GM21360 (cell line): ENCODE measurements at regions not wholly inside any gene's neighbourhood (a gene's known extent, or its start where the extent isn't known, plus 50 kb on each side); places are given as distances from the start of the nearest gene placed in this dataset.

Source experiments
- ATAC-seq: cut with Tn5 transposase; IDR thresholded peaks from one replicate; pipeline ENCODE4 v1.9.1; 2021; ENCODE audit warnings: mild to moderate bottlenecking, moderate library complexity; ENCODE audit not compliant: unreplicated experiment

DNA sequence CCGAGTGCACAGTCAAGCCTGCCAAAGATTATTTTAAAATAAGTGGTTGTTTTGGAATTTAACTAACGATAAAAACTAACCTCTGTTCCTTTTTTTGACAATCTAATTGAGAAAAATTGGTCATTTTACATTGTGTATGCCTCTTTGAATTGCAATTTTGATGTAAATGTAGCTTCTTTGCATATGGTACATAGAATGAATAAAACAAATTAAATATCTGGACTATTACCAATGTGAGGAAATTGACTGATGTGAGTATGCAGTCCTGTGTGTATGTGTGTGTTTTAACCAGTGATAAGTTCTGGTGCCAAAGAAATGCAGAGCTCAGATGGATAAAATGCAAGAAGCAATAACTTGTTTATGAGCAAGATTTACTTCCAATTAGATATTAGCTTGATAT, 281.3 kb upstream of the ZP4 start:
- ATAC-seq = no peak

- no peak for ATAC-seq
These were observed 271.2 kb upstream of the ZP4 start for GRCh38 chr1:238161955-238162354.

- ATAC-seq = no peak
These were observed 263.2 kb upstream of the ZP4 start for GRCh38 chr1:238153939-238154338.

GRCh38 chr1:238153253-238153652, 262.5 kb upstream of the ZP4 start:
- no peak for ATAC-seq

DNA sequence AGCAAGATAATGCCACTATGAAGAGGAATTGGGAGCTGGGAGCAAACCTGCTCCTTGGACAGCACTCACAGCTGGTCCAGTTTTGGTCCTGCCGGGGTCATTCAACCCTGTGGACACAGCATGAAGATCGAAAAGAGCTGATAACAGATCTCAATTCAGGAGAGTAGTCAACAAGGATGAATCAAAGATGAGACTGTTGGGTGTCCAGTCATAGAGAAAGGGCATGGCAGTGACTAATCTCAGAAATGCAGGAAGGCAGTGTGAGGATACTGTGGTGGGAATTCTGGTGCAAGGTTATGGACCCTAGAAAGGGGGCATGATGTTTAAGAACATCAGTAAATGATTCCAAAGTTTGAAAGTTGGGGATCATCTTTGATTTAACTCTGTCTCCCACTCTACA, 261.4 kb upstream of the ZP4 start:
- ATAC-seq = no peak

DNA sequence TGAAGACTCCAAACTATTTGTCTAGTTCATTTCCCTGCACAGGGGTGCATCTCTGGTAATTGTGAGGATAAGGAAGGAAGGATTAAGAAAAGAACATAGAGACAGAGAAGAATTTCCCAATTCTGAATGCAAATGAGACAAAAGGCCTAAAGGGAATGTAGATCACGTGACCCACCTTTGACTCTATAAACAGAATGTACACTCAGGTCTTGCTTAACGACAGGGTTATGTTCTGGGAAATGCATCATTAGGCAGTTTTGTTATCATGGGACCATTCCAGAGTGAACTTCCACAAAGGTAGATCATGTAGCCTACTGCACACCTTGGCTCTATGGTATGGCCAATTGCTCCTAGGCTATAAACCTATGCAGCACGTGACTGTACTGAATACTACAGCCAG, 252.3 kb upstream of the ZP4 start:
- ATAC-seq = no peak

DNA sequence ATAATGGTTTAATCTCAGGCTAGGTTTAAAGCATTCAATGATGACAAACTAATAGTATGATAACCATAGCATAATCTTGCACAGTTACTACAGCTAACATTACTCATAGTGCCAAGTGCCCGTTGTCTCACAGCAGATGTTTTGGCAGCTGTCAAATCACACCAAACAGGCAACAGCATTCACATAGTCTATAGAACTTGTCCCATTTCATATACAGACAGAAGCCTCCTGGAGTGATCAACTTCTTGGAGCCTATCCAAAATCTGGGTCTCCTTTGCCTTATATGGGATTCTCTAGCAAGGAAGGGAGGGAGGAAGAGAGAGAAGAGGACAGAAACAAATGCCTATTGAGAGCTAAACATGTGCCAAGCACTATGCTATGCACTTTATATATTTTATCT, 250.6 kb upstream of the ZP4 start:
- ATAC-seq = no peak

- ATAC-seq = no peak
These were observed 249.0 kb upstream of the ZP4 start for GRCh38 chr1:238139713-238140112.

DNA sequence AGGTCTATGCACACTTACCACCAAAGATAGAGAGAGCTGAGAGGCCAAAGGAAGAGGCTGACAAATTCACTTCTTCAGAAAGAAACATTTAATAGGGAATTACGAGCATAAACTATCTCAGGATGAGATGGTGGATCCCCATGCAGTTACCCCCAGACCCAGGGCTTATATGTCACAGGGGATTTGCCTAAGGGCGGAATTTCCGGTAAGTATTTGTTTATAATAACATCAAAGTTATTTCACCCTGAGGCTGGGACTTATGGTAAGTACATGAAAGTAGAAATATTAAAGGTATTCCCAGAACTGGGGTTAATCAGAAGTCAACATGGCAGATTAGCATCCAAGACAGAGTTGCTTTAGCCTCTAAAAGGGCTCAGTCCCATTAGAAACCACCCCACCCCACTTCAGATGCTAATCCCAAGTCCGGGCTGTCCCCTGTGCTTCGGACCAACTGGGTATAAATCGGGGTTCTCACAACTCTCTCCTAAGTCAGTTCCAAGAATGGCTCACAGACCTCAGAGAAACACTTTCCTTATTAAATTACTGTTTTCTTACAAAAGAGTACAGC, 247.4 kb upstream of the ZP4 start:
- ATAC-seq = no peak

DNA sequence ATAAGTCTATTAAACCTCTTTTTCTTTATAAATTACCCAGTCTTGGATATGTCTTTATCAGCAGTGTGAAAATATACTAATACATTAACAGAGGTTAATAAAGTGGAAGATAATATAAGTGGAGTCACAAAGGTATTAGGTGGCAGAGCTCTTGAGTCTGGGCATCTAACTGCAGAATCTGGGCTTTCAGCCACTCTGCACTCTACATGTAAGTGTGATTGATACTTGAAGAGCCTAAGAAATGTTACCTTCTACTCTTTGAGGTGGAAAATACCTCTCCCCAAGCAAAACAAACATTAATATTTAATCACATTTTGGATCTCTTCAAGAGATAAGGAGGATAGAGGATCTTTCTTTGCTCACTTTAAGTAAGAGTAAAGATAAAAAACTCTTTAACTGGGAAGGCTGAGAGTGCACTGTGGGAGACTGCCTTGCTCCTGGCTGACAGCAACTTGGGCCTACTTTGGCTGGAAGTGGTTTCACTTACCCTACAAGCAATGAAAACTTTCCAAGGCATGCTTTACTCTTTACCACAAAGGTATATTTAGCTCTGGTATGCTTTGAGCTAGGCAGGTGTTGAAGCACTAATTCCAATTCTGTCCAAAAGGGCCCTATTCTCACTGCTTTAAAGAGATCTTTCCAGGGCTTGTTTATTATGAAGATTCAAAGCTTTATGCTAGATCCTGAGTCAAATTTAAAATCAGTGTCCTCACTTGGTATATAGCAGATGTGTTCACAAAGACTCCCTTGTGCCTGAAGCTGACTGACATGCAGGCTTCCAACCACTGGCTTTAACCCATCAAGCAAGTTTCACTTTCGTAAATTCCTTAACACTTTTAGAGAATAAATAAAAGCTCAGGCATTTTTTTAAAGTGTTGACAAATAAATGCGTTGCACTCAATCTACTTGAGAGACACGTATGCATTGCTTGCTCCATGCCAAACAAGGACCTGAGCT, 245.3 kb upstream of the ZP4 start:
- no peak for ATAC-seq

DNA sequence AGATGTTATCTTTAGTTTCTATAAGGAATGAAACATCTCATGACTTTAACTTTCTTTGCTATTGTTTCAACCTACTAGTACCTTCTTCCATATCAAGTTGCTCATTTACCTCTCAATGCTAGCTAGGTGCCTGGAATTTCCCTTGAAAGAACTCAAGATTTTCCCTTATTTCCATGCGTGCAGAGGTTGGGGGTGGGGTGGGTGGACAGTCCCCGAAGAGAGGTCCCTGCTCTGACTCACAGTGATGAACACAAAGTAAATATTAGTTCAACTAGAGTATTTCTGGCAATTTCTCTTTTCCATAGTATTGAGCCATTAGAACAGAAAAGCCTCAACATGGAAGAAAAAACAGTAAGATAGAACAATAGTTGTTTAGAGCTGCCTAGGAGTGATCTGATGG, 239.0 kb upstream of the ZP4 start:
- no peak for ATAC-seq

DNA sequence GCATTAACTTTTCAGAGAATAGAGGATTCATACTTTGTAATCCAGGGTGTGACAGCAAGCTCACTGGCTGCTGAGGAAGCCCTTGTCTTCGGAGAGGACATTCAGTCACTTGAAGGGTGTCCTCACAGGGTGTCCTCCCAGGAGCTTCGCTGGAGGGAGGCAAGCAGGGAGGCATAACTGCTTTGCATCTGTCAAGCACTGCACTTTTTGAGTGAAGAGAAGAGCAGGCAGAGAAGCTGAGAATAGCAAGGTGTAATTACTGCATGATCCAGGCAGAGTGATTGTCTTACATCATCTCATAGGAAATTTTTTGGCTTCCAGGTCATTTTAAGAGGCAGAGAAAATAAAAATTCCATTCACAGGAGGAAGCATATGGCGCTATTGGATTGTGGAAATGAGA, 232.5 kb upstream of the ZP4 start:
- ATAC-seq = no peak

- no peak for ATAC-seq
These were observed 229.1 kb upstream of the ZP4 start for GRCh38 chr1:238119861-238120260.

DNA sequence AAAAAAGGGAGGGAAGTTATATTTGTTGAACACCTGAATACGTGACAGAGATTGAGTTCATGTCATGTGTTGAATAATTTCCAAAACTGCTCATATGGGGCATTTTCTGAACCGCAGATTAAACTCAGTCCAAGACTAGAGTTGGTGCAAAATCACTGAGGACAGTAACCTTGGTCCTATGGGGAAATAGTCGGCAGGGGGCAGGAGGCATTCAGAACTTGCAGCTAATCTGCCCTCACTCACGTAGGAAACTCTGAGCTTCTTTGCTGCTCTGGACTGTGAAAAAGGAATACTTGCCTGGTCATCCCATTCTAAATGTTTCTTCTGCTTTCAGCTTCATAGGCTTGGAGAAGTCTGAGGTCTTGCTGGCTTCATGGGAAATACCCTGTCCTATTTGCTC, 228.3 kb upstream of the ZP4 start:
- ATAC-seq = no peak

- no peak for ATAC-seq
These were observed 225.1 kb upstream of the ZP4 start for GRCh38 chr1:238115852-238116251.

- ATAC-seq = no peak
These were observed 222.4 kb upstream of the ZP4 start for GRCh38 chr1:238112952-238113621.

- no peak for ATAC-seq
These were observed 220.8 kb upstream of the ZP4 start for GRCh38 chr1:238111516-238111915.

- ATAC-seq = no peak
These were observed 220.4 kb upstream of the ZP4 start for GRCh38 chr1:238111081-238111480.

DNA sequence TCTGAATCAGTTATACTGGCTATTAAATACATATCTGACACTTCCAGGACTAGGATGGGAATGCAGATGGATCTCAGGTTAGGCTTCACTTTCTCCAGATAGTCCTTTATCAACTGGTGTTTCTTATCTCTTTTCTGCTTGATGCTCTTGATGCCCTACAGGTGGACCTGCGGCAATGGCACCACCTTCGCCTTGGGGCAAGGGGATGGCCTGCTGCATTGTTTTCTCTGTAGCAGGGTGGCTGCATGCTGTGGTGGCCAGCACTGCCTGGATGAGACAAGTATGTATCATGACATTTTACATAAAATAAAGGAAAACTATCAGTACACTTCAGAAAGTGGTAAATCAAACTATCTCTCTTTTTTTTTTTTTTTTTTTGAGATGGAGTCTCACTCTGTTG, 217.7 kb upstream of the ZP4 start:
- ATAC-seq = no peak

DNA sequence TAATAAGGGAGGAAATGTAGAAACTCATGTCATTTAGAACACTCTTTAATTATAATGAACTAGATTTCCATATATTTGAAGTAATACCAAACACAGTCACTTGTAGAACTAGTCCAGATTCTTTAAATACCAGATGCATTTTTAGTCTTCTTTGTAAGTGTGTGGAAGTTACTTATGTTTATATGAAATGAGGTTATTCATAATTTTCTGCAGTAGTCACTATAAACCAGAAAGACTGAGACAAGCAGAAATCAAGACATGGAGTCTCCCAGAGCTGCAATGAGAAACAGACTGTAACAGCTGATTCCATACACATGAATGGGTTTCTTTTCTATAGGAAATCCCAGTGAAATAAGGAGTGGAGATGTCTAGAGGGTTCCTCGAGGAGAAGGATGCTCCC, 216.6 kb upstream of the ZP4 start:
- no peak for ATAC-seq

DNA sequence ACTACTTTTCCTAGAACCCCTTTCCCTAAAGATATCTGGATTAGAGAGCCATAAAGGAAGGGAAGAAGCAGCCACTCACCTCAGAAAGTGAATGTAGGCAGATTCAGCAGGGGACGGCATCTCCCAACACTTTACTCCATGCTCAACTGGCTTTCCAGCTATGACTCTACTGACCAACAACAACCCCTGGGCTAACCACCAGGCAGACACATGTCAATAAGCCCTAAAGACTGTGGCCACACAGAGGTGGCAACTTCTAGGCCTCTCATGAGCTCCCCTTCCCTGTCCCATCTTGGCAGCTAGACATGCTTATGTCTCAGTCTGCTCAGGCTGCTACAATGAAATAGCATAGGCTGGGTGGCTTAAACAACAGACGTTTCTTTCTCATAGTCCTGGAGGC, 214.0 kb upstream of the ZP4 start:
- ATAC-seq = no peak

DNA sequence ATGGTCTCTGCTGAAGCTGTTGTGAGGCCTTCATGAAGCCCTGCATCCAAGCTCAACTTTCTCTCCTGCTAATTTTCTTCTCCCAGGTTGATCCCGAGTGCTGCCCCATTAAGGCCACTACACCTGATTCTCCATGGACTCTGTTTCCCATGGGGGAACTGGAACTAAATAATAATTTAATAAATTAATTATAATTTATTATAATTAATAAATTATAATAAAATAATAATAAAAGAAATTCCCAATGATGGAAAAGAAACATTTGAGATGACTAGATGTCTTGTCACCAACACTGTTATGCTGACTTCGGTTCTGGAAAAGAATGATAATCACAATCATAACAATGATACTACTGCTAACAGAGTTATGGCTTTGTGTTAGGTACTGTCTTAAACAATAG, 211.2 kb upstream of the ZP4 start:
- ATAC-seq = no peak
